ENCODE measurements at regions not wholly inside any gene's neighbourhood (a gene's known extent, or its start where the extent isn't known, plus 50 kb on each side); places are given as distances from the start of the nearest gene placed in this dataset.

GRCh38 chr4:20326460-20326859 lies 74.8 kb downstream of the SLIT2 start:
- no peak for FAIRE-seq

More at GRCh38 chr4:20326460-20326859, 74.8 kb downstream of the SLIT2 start:
- Histone ChIP-seq H3K27me3 (ENCODE audit: control insufficient read depth in 1 of 2, insufficient read depth in 2 of 2, low read length in 2 of 2) (no peaks in the 10 kb centered on the region), H3K4me1 (ENCODE audit: insufficient read depth, low read length) (no peaks in the 10 kb centered on the region), H3K79me2 (ENCODE audit: insufficient read depth, low read length) (no peaks in the 10 kb centered on the region), H3K9me3 (ENCODE audit: low read length) (no peaks in the 10 kb centered on the region), H3K9ac (ENCODE audit: insufficient read depth, low read depth, low read length) (no peak overlapping the region), H4K20me1 (ENCODE audit: insufficient read depth, low read length) (no peaks in the 10 kb centered on the region), H3K36me3 (replicated peaks in 1 of 2; ENCODE audit: control insufficient read depth in 1 of 2, insufficient read depth in 2 of 2, low read length in 2 of 2) (no peaks in the 10 kb centered on the region), H3K4me3 (replicated peaks in 1 of 3; ENCODE audit: insufficient read depth in 1 of 3, low read depth in 2 of 3, low read length in 3 of 3) (no peak overlapping the region), H3K27ac (ENCODE audit: extremely low read length, insufficient read depth, low read length) (no peak overlapping the region), H3K4me2 (ENCODE audit: low read depth, low read length) (no peak overlapping the region), H2AFZ (ENCODE audit: low read length) (no peak overlapping the region)
- BruUV-seq (replicated peaks): no TSS peak
- DNase-seq (ENCODE audit: low spot score): no peak
- ChIA-PET POLR2A (no interaction called here), CTCF (ENCODE audit: low intra/inter-chr PET ratio, low total read pairs) (no interaction called here)
- intact Hi-C loops (cut with micrococcal nuclease; ENCODE audit: unreplicated experiment) (no loop called here), in situ Hi-C loops (cut with HindIII; ENCODE audit: extremely low pct_ligation_motif_present, low pct_unique_long_range_greater_than_20kb) (no loop called here)
- TF ChIP-seq BCL6 (CRISPR knock-in tag; IDR thresholded peaks at IDR 0.05): no peak
- TF ChIP-seq SMARCE1 (IDR thresholded peaks at IDR 0.05; ENCODE audit: borderline replicate concordance): no peak
- no peak for TF ChIP-seq FOXP1 (IDR thresholded peaks at IDR 0.05)
- no peak for TF ChIP-seq FOXP1 (CRISPR knock-in tag; IDR thresholded peaks at IDR 0.05)
- TF ChIP-seq ZNF644 (CRISPR knock-in tag; IDR thresholded peaks at IDR 0.05; ENCODE audit: low read depth): no peak
- TF ChIP-seq ZNF562 (CRISPR knock-in tag; IDR thresholded peaks at IDR 0.05; ENCODE audit: borderline replicate concordance): no peak
- no peak for TF ChIP-seq GFI1 (CRISPR knock-in tag; IDR thresholded peaks at IDR 0.05; ENCODE audit: borderline replicate concordance)
- no peak for TF ChIP-seq KLF16 (CRISPR knock-in tag; IDR thresholded peaks at IDR 0.05)
- TF ChIP-seq ZNF652 (CRISPR knock-in tag; IDR thresholded peaks at IDR 0.05; ENCODE audit: borderline replicate concordance, low read depth): no peak
- no peak for TF ChIP-seq ZKSCAN1 (IDR thresholded peaks at IDR 0.05; ENCODE audit: low read length)
- no peak for TF ChIP-seq ZNF609 (CRISPR knock-in tag; IDR thresholded peaks at IDR 0.05; ENCODE audit: borderline replicate concordance)
- TF ChIP-seq ZNF646 (CRISPR knock-in tag; IDR thresholded peaks at IDR 0.05): no peak
- ATAC-seq: no peak
- WGBS (ENCODE audit: low lambda C conversion rate): 10% methylated on average over 1 of the region's 1 CpG
